ENCODE measurements at regions not wholly inside any gene's neighbourhood (a gene's known extent, or its start where the extent isn't known, plus 50 kb on each side); places are given as distances from the start of the nearest gene placed in this dataset.

- 45 to 58% (median 46%) methylated on average over 1 of the region's 1 CpG for WGBS, 3 donors
Measured at GRCh38 chrX:79084923-79085322, 59.6 kb upstream of the GPR174 start.

DNA sequence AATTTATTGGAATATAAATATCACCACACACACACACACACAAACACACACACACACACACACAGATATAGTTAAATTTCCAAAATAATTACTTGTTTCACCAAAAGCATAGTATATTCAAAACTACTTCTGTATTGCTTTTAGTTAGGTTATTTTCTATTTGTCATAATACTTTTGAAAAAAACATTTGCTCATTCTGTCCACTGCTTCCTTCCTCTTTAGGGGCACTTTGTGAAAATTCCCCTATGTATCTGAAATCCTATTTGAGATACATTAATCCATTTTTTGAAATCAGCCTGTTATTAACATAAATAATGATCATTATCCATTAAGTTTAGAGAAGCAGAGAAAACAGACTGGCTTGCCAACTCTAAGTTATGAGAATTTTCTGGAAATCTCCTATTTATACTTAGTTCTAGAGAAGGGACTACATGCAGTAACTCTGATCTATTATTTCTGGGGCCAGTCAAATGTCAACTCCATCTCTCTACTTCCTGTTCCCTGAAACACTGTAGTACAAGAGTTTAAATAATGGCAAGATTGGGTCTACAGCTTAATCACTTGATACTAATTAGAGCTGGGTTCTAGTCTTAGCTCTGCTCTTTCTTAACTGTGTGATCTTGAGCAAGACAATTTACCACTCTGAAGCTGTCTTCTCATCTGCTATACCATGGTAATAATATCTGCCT lies 54.4 kb upstream of the GPR174 start:
- TF ChIP-seq EP300 (IDR thresholded peaks at IDR 0.05), result no peak
- TF ChIP-seq POLR2A (IDR thresholded peaks at IDR 0.05), result no peak
- no peak for TF ChIP-seq CTCF (IDR thresholded peaks at IDR 0.05)
- no peaks in the 10 kb centered on the region for H3K27me3 ChIP-seq
- no peak overlapping the region for H3K27ac ChIP-seq
- DNase-seq, result no peak
- no peaks in the 10 kb centered on the region for H3K9me3 ChIP-seq
- no peaks in the 10 kb centered on the region for H3K36me3 ChIP-seq
- no peaks in the 10 kb centered on the region for H3K4me1 ChIP-seq (ENCODE audit: insufficient read depth)
- intact Hi-C loops (cut with DNase I), result no loop called here
- H3K4me3 ChIP-seq, result no peak overlapping the region

More at GRCh38 chrX:79084923-79085322, 59.6 kb upstream of the GPR174 start:
- Histone ChIP-seq H3K27me3 (no peaks in the 10 kb centered on the region), H3K4me3 (no peak overlapping the region), H3K27ac (no peak overlapping the region), H3K9me3 (no peaks in the 10 kb centered on the region), H3K36me3 (no peaks in the 10 kb centered on the region), H3K4me1 (ENCODE audit: insufficient read depth) (no peaks in the 10 kb centered on the region)
- no peak for TF ChIP-seq CTCF (IDR thresholded peaks at IDR 0.05)
- no peak for TF ChIP-seq POLR2A (IDR thresholded peaks at IDR 0.05)
- no peak for TF ChIP-seq EP300 (IDR thresholded peaks at IDR 0.05)
- no peak for DNase-seq
- intact Hi-C loops (cut with DNase I), result no loop called here

GRCh38 chrX:79094075-79094832 lies 50.2 kb upstream of the GPR174 start:
- no peaks in the 10 kb centered on the region for H3K27me3 ChIP-seq
- H3K4me3 ChIP-seq, result no peak overlapping the region
- H3K9me3 ChIP-seq, result no peaks in the 10 kb centered on the region
- intact Hi-C loops (cut with DNase I), result no loop called here
- WGBS, 3 donors, result 68 to 74% (median 73%) methylated on average over 4 of the region's 4 CpGs
- H3K27ac ChIP-seq, result no peak overlapping the region
- TF ChIP-seq POLR2A (IDR thresholded peaks at IDR 0.05) (no peak), EP300 (IDR thresholded peaks at IDR 0.05) (no peak), CTCF (IDR thresholded peaks at IDR 0.05) (no peak)
- DNase-seq, result no peak
- no peaks in the 10 kb centered on the region for H3K36me3 ChIP-seq
- no peaks in the 10 kb centered on the region for H3K4me1 ChIP-seq (ENCODE audit: insufficient read depth)
